Suprapubic skin (tissue), 3 donors: ENCODE measurements at regions not wholly inside any gene's neighbourhood (a gene's known extent, or its start where the extent isn't known, plus 50 kb on each side); places are given as distances from the start of the nearest gene placed in this dataset.

Source experiments
- POLR2A ChIP-seq, 2 donors: fragments of 450-650 bp; IDR thresholded peaks; one replicate each; pipeline ENCODE4 v1.6.1; 2017; ENCODE audit warnings: antibody characterized with exemption in 2 of 2, mild to moderate bottlenecking in 2 of 2, moderate library complexity in 2 of 2
- TF ChIP-seq, protein P1 (sequence below), 2 donors: fragments of 200-600 bp in 1 of 2; fragments of 450-650 bp in 1 of 2; sonication (generic) in 1 of 2; IDR thresholded peaks; one replicate each; pipeline ENCODE4 v1.5.1; 2016 to 2019; ENCODE audit warnings: antibody characterized with exemption in 2 of 2, mild to moderate bottlenecking in 1 of 2, moderate library complexity in 1 of 2

- TF ChIP-seq, protein P1, sequence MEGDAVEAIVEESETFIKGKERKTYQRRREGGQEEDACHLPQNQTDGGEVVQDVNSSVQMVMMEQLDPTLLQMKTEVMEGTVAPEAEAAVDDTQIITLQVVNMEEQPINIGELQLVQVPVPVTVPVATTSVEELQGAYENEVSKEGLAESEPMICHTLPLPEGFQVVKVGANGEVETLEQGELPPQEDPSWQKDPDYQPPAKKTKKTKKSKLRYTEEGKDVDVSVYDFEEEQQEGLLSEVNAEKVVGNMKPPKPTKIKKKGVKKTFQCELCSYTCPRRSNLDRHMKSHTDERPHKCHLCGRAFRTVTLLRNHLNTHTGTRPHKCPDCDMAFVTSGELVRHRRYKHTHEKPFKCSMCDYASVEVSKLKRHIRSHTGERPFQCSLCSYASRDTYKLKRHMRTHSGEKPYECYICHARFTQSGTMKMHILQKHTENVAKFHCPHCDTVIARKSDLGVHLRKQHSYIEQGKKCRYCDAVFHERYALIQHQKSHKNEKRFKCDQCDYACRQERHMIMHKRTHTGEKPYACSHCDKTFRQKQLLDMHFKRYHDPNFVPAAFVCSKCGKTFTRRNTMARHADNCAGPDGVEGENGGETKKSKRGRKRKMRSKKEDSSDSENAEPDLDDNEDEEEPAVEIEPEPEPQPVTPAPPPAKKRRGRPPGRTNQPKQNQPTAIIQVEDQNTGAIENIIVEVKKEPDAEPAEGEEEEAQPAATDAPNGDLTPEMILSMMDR (IDR thresholded peaks at IDR 0.05), result no peak
- TF ChIP-seq POLR2A (IDR thresholded peaks at IDR 0.05), result no peak
Measured at GRCh38 chr3:13187593-13187992, 114.4 kb upstream of the IQSEC1 start.
